ENCODE measurements at regions not wholly inside any gene's neighbourhood (a gene's known extent, or its start where the extent isn't known, plus 50 kb on each side); places are given as distances from the start of the nearest gene placed in this dataset.
A peak's percentile ranks its signal among the peaks of the same experiment; 100 is the strongest.

DNA sequence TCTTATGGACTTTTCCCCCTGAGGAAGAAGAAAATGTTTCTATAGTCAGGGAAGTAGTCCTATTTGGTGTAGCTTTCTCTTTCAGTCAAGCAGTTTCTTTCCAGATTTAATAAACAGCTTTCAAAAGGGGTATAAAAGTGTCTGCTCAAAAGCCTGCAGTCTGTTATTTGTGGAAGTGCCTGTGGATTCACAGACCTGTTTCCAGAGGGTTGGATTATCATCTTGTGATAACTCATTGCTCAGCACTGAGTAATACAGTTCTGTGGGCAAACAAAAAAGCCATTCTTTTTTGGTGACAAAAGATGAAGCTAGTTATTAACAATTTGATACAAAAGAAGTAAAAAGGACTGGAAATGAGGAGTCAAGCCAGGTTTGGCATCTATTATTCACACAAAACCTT lies 358.2 kb upstream of the ID4 start:
- H3K4me3 ChIP-seq (ENCODE audit: low read depth, low read length): no peak overlapping the region
- TF ChIP-seq, protein P1, sequence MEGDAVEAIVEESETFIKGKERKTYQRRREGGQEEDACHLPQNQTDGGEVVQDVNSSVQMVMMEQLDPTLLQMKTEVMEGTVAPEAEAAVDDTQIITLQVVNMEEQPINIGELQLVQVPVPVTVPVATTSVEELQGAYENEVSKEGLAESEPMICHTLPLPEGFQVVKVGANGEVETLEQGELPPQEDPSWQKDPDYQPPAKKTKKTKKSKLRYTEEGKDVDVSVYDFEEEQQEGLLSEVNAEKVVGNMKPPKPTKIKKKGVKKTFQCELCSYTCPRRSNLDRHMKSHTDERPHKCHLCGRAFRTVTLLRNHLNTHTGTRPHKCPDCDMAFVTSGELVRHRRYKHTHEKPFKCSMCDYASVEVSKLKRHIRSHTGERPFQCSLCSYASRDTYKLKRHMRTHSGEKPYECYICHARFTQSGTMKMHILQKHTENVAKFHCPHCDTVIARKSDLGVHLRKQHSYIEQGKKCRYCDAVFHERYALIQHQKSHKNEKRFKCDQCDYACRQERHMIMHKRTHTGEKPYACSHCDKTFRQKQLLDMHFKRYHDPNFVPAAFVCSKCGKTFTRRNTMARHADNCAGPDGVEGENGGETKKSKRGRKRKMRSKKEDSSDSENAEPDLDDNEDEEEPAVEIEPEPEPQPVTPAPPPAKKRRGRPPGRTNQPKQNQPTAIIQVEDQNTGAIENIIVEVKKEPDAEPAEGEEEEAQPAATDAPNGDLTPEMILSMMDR (IDR thresholded peaks at IDR 0.05; ENCODE audit: low read depth, low read length): no peak
- DNase-seq (ENCODE audit: low read depth, low spot score): peak; percentile 30
- in situ Hi-C loops (cut with HindIII; ENCODE audit: low sequenced_read_pairs): no loop called here

DNA sequence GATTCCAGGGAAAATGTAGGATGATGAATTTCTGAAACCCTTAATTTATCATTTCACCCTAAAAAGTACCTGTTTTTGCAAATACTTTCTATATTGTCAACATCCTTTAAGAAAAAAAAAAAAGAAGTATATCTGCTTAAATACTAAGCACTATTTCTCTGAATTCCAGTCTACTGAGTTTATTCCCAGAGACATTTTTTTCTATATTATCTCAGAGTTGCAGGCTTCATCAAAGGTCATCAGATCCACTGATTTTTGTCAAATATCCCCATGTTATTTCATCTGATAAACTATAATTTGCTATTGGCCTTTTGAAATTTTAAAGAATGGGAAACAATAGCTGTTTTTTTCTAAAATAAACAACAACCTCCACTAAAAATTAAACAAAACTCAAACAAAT lies 357.6 kb upstream of the ID4 start:
- DNase-seq (ENCODE audit: low read depth, low spot score): no peak
- H3K4me3 ChIP-seq (ENCODE audit: low read depth, low read length): no peak overlapping the region
- TF ChIP-seq, protein P1 (IDR thresholded peaks at IDR 0.05; ENCODE audit: low read depth, low read length): no peak
- in situ Hi-C loops (cut with HindIII; ENCODE audit: low sequenced_read_pairs): no loop called here

DNA sequence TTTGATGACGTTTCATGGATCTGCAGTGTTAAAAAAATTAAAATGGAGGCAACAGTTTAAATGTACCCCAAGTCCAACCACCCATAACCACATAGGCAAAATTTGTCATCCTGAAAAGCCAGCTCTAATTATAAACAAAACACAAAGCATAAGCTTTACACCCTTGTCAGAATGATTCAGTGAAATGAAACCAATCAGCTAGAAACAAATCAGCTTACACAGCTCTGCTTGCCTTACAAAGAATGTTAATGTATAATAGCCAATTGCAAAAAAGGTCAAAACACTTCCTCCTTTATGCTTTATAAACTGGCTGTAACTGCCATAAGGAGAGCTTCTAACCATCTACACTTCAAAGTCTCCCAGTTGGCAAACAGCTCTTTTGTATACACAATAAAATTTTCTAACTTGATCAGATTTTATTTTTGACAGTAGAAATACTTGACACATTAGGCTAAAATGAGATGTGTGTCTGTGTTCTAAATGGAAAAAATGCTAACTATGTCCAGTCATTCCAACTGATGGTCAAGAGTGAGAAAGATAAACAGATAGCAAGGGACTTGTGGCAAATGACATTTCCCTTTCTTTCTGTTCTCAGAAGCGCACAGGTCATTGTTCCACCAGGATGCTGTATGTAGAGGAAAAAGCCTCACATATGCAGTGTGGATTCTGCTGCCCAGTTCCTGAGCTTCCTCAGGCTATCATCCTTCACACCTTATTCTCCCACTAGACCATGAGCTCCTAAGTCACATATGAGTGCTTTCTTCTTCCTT lies 344.3 kb upstream of the ID4 start:
- H3K4me3 ChIP-seq (ENCODE audit: low read depth, low read length): no peak overlapping the region
- TF ChIP-seq, protein P1 (IDR thresholded peaks at IDR 0.05; ENCODE audit: low read depth, low read length): no peak
- in situ Hi-C loops (cut with HindIII; ENCODE audit: low sequenced_read_pairs): no loop called here
- DNase-seq (ENCODE audit: low read depth, low spot score): no peak

DNA sequence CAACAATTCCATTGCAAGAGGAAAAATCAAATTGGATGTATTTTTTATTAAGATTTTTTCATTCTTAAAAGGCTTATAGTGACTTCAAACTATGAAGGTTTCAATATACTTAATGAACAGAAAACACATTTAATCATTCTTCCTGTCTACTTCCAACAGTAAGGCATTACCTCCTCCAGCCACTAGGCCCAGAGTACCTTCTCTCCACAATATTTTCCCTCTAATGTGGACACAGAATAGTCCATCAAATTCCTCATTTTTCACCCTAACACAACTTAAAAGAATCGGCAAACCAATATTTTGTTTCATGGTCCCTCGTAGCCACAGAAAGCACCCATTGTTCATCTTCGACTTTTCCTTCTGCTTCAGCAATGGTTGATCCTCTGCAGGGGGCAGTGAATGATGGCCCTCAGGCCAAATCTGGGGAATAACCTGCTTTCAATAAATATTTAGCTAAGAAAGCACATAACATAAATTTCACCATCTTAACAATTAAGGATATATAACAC lies 335.4 kb upstream of the ID4 start:
- H3K4me3 ChIP-seq (ENCODE audit: low read depth, low read length): no peak overlapping the region
- DNase-seq (ENCODE audit: low read depth, low spot score): no peak
- in situ Hi-C loops (cut with HindIII; ENCODE audit: low sequenced_read_pairs): no loop called here
- TF ChIP-seq, protein P1 (IDR thresholded peaks at IDR 0.05; ENCODE audit: low read depth, low read length): no peak

DNA sequence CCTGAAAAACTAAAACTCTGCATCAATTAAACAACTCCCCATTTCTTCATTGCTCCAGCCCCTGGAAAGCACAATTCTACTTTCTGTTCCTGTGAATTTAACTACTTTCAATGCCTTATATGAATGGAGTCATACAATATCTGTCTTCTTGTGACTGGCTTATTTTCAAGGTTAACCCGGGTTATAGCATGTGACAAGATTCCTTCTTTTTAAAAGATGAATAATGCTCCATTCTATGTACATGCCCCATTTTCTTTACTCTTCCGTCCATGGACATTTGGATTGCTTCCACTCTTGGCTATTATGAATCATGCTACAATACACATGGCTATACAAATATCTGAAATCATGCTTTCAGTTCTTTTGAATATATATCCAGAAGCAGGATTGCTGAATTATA lies 334.9 kb upstream of the ID4 start:
- in situ Hi-C loops (cut with HindIII; ENCODE audit: low sequenced_read_pairs): no loop called here
- TF ChIP-seq, protein P1 (IDR thresholded peaks at IDR 0.05; ENCODE audit: low read depth, low read length): no peak
- no peak for DNase-seq (ENCODE audit: low read depth, low spot score)
- no peak overlapping the region for H3K4me3 ChIP-seq (ENCODE audit: low read depth, low read length)

DNA sequence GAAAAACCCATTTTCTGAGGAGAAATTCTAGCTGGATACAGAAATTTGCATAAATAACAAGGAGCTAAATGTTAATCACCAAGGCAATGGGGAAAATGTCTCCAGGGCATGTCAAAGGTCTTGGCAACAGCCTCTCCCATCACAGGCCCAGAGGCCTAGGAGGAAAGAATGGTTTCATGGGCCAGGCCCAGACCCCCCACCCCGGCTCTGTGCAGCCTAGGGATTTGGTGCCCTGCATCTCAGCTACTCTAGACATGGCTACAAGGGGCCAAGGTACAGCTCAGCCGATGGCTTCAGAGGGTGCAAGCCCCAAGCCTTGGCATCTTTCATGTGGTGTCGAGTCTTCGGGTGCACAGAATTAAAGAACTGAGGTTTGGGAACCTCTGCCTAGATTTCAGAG lies 321.2 kb upstream of the ID4 start:
- in situ Hi-C loops (cut with HindIII; ENCODE audit: low sequenced_read_pairs): no loop called here
- no peak overlapping the region for H3K4me3 ChIP-seq (ENCODE audit: low read depth, low read length)
- no peak for DNase-seq (ENCODE audit: low read depth, low spot score)
- TF ChIP-seq, protein P1 (IDR thresholded peaks at IDR 0.05; ENCODE audit: low read depth, low read length): no peak

Measured in astrocyte of the spinal cord (primary cell).